ENCODE measurements at regions not wholly inside any gene's neighbourhood (a gene's known extent, or its start where the extent isn't known, plus 50 kb on each side); places are given as distances from the start of the nearest gene placed in this dataset.
"Not testable (repeated sequence)": the region's sequence is repeated elsewhere in the genome, so short reads cannot be mapped to it uniquely, and the experiment has no call there.

DNA sequence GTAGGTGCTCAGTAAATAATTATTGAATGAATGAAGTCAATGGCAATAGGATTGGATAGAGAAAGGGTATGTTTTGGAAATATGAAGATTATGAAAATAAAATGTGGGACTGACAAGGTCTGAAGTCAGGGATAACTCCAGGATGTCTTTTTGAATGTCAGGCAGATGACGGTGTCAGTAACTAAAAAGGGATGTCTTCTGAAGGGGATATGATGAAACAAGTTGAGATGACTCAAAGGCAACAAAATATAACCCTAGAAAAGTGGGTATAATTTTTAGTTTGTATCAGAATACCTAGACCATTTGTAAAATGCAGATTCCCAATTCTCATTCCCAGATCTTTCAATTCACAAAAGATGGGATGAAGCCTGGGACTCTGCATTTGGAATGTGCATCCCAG lies 257.3 kb upstream of the SGK1 start:
- Mint-ChIP-seq H3K9me3 (ENCODE audit: low read depth, unreplicated experiment) (no peaks in the 10 kb centered on the region), H3K27ac (ENCODE audit: unreplicated experiment) (no peak overlapping the region), H3K4me3 (ENCODE audit: low read depth, unreplicated experiment) (no peak overlapping the region), H3K36me3 (ENCODE audit: insufficient read depth, unreplicated experiment) (no peaks in the 10 kb centered on the region), H3K4me1 (ENCODE audit: low read depth, unreplicated experiment) (no peaks in the 10 kb centered on the region), H3K27me3 (ENCODE audit: unreplicated experiment) (no peaks in the 10 kb centered on the region)
- intact Hi-C loops (cut with micrococcal nuclease; ENCODE audit: unreplicated experiment) = no loop called here
- CTCF ChIA-PET = no interaction called here
- no peak for DNase-seq
- TF ChIP-seq CTCF (IDR thresholded peaks at IDR 0.05; ENCODE audit: unreplicated experiment) = no peak
- BruUV-seq (replicated peaks) = no TSS peak

- no TSS peak for BruUV-seq (replicated peaks)
- no peak for TF ChIP-seq CTCF (IDR thresholded peaks at IDR 0.05; ENCODE audit: unreplicated experiment)
- no peak for DNase-seq
- Mint-ChIP-seq H3K9me3 (ENCODE audit: low read depth, unreplicated experiment) (peaks cover 3% of the 10 kb centered on the region), H3K27me3 (ENCODE audit: unreplicated experiment) (no peaks in the 10 kb centered on the region), H3K4me3 (ENCODE audit: low read depth, unreplicated experiment) (no peak overlapping the region), H3K27ac (ENCODE audit: unreplicated experiment) (no peak overlapping the region), H3K36me3 (ENCODE audit: insufficient read depth, unreplicated experiment) (no peaks in the 10 kb centered on the region), H3K4me1 (ENCODE audit: low read depth, unreplicated experiment) (no peaks in the 10 kb centered on the region)
- intact Hi-C loops (cut with micrococcal nuclease; ENCODE audit: unreplicated experiment) = no loop called here
- CTCF ChIA-PET = no interaction called here
These were observed 256.6 kb upstream of the SGK1 start for GRCh38 chr6:134574491-134574890.

DNA sequence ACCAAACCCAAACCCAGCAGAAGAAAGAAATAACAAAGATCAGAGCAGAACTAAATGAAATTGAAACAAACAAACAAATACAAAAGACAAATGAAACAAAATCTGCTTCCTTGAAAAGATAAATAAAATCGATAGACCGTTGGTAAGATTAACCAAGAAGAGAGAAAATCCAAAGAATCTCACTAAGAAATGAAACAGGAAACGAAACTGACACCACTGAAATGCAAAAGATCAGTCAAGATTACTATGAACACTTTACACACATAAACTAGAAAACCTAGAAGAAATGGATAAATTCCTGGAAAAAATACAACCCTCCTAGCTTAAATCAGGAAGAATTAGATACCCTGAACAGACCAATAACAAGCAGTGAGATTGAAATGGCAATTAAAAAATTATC lies 252.1 kb upstream of the SGK1 start:
- H3K9me3 Mint-ChIP-seq (ENCODE audit: low read depth, unreplicated experiment); intact Hi-C loops (cut with micrococcal nuclease; ENCODE audit: unreplicated experiment); BruUV-seq (replicated peaks); DNase-seq; H3K27ac Mint-ChIP-seq (ENCODE audit: unreplicated experiment); H3K27me3 Mint-ChIP-seq (ENCODE audit: unreplicated experiment); H3K4me1 Mint-ChIP-seq (ENCODE audit: low read depth, unreplicated experiment); CTCF ChIA-PET; H3K36me3 Mint-ChIP-seq (ENCODE audit: insufficient read depth, unreplicated experiment); H3K4me3 Mint-ChIP-seq (ENCODE audit: low read depth, unreplicated experiment): not testable (repeated sequence)

DNA sequence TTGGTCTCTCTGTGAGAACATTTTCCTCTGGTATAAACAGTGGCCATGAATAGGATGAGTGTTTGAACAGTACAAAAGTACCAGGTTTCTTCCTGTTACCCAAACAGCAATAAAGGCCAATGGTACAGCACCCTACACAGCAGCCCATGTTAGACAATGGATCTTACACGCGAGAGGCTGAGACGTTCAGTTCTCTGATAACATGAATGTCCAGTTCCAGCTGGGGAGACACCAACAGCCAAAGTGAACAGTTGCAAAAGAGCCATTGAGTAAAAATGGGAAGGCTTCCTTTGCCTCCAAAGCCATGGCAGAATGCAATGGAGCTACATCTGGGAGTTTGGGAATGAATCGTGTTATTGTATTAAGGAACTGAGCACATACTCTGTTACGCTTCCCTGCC lies 246.8 kb upstream of the SGK1 start:
- no peak for TF ChIP-seq CTCF (IDR thresholded peaks at IDR 0.05; ENCODE audit: unreplicated experiment)
- peaks cover under 1% of the 10 kb centered on the region for H3K9me3 Mint-ChIP-seq (ENCODE audit: low read depth, unreplicated experiment)
- no peaks in the 10 kb centered on the region for H3K27me3 Mint-ChIP-seq (ENCODE audit: unreplicated experiment)
- no TSS peak for BruUV-seq (replicated peaks)
- no peak overlapping the region for H3K4me3 Mint-ChIP-seq (ENCODE audit: low read depth, unreplicated experiment)
- intact Hi-C loops (cut with micrococcal nuclease; ENCODE audit: unreplicated experiment) = no loop called here
- DNase-seq = no peak
- H3K27ac Mint-ChIP-seq (ENCODE audit: unreplicated experiment) = no peak overlapping the region
- H3K4me1 Mint-ChIP-seq (ENCODE audit: low read depth, unreplicated experiment) = no peaks in the 10 kb centered on the region
- CTCF ChIA-PET = interaction anchor here (0.6 kb wide), 1 partner anchor 24 kb away, joined by 3 read pairs; no protein-coding TSS in a partner anchor
- H3K36me3 Mint-ChIP-seq (ENCODE audit: insufficient read depth, unreplicated experiment) = no peaks in the 10 kb centered on the region

DNA sequence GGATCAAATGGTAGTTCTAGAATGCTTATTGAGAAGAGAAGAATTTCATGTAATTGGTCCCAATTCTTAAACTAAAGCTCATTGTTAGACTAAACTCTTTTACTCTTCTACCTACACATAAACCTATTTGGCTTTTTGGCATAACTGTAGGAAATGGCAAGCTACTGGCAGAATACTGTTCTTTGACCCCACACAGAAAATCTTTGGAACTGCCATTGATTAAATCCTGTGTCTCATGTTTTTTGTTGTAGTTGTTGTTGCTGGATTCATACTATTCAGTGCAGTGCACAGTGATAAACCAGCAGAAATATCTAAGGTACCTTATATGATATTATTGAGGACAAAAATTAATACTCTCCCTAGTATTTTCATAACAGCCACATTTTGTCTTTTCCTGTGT lies 242.1 kb upstream of the SGK1 start:
- no peaks in the 10 kb centered on the region for H3K36me3 Mint-ChIP-seq (ENCODE audit: insufficient read depth, unreplicated experiment)
- no peak overlapping the region for H3K4me3 Mint-ChIP-seq (ENCODE audit: low read depth, unreplicated experiment)
- no peaks in the 10 kb centered on the region for H3K9me3 Mint-ChIP-seq (ENCODE audit: low read depth, unreplicated experiment)
- H3K27me3 Mint-ChIP-seq (ENCODE audit: unreplicated experiment) = no peaks in the 10 kb centered on the region
- TF ChIP-seq CTCF (IDR thresholded peaks at IDR 0.05; ENCODE audit: unreplicated experiment) = no peak
- no TSS peak for BruUV-seq (replicated peaks)
- intact Hi-C loops (cut with micrococcal nuclease; ENCODE audit: unreplicated experiment) = no loop called here
- CTCF ChIA-PET = no interaction called here
- no peak for DNase-seq
- H3K27ac Mint-ChIP-seq (ENCODE audit: unreplicated experiment) = no peak overlapping the region
- H3K4me1 Mint-ChIP-seq (ENCODE audit: low read depth, unreplicated experiment) = no peaks in the 10 kb centered on the region
